Stimulated activated naive CD8-positive, alpha-beta T cell treated with anti-CD3 and anti-CD28 coated beads, Interleukin-15, Interleukin-2, amounts not matched to agents 100 ng/mL and 50 ng/mL, for 24 hours (primary cell): ENCODE measurements at regions not wholly inside any gene's neighbourhood (a gene's known extent, or its start where the extent isn't known, plus 50 kb on each side); places are given as distances from the start of the nearest gene placed in this dataset.

Source experiments
- H3K27ac Mint-ChIP-seq: one replicate; pipeline ENCODE4 v1.8.0; 2021; ENCODE audit warnings: mild to moderate bottlenecking, mixed read lengths
- H3K27me3 Mint-ChIP-seq: one replicate; pipeline ENCODE4 v1.8.0; 2021; ENCODE audit warnings: mixed read lengths
- H3K36me3 Mint-ChIP-seq: one replicate; pipeline ENCODE4 v1.8.0; 2021; ENCODE audit warnings: low read depth, mixed read lengths
- H3K4me1 Mint-ChIP-seq: one replicate; pipeline ENCODE4 v1.8.0; 2021; ENCODE audit warnings: low read depth, mixed read lengths
- H3K4me3 Mint-ChIP-seq: one replicate; pipeline ENCODE4 v1.8.0; 2021; ENCODE audit warnings: mild to moderate bottlenecking, mixed read lengths
- H3K9me3 Mint-ChIP-seq: one replicate; pipeline ENCODE4 v1.8.0; 2021; ENCODE audit warnings: mixed read lengths

GRCh38 chr14:73800970-73801515 is 50.6 kb upstream of the PTGR2 start:
- no peak overlapping the region for H3K27ac Mint-ChIP-seq
- no peak overlapping the region for H3K4me3 Mint-ChIP-seq
- no peaks in the 10 kb centered on the region for H3K9me3 Mint-ChIP-seq
- no peaks in the 10 kb centered on the region for H3K4me1 Mint-ChIP-seq
- H3K27me3 Mint-ChIP-seq = no peaks in the 10 kb centered on the region
- H3K36me3 Mint-ChIP-seq = no peaks in the 10 kb centered on the region

- H3K36me3 Mint-ChIP-seq = no peaks in the 10 kb centered on the region
- no peaks in the 10 kb centered on the region for H3K27me3 Mint-ChIP-seq
- no peak overlapping the region for H3K4me3 Mint-ChIP-seq
- no peaks in the 10 kb centered on the region for H3K4me1 Mint-ChIP-seq
- no peak overlapping the region for H3K27ac Mint-ChIP-seq
- no peaks in the 10 kb centered on the region for H3K9me3 Mint-ChIP-seq
Measured at GRCh38 chr14:73797543-73798265, 53.9 kb upstream of the PTGR2 start.

GRCh38 chr14:73796893-73797542 is 54.6 kb upstream of the PTGR2 start:
- Mint-ChIP-seq H3K27ac (no peak overlapping the region), H3K27me3 (no peaks in the 10 kb centered on the region), H3K36me3 (no peaks in the 10 kb centered on the region), H3K9me3 (no peaks in the 10 kb centered on the region), H3K4me3 (no peak overlapping the region), H3K4me1 (no peaks in the 10 kb centered on the region)

GRCh38 chr14:73796415-73796814 is 55.2 kb upstream of the PTGR2 start:
- no peaks in the 10 kb centered on the region for H3K9me3 Mint-ChIP-seq
- H3K36me3 Mint-ChIP-seq = no peaks in the 10 kb centered on the region
- H3K27me3 Mint-ChIP-seq = no peaks in the 10 kb centered on the region
- no peak overlapping the region for H3K4me3 Mint-ChIP-seq
- no peaks in the 10 kb centered on the region for H3K4me1 Mint-ChIP-seq
- H3K27ac Mint-ChIP-seq = no peak overlapping the region

GRCh38 chr14:73795974-73796373 is 55.7 kb upstream of the PTGR2 start:
- Mint-ChIP-seq H3K9me3 (no peaks in the 10 kb centered on the region), H3K36me3 (no peaks in the 10 kb centered on the region), H3K4me1 (no peaks in the 10 kb centered on the region), H3K27ac (no peak overlapping the region), H3K4me3 (no peak overlapping the region), H3K27me3 (no peaks in the 10 kb centered on the region)

- Mint-ChIP-seq H3K27me3 (no peaks in the 10 kb centered on the region), H3K4me3 (no peak overlapping the region), H3K36me3 (no peaks in the 10 kb centered on the region), H3K4me1 (no peaks in the 10 kb centered on the region), H3K9me3 (no peaks in the 10 kb centered on the region), H3K27ac (no peak overlapping the region)
Measured at GRCh38 chr14:73795466-73795865, 56.2 kb upstream of the PTGR2 start.

GRCh38 chr14:73794146-73794545 is 57.5 kb upstream of the PTGR2 start:
- Mint-ChIP-seq H3K9me3 (no peaks in the 10 kb centered on the region), H3K27ac (no peak overlapping the region), H3K36me3 (no peaks in the 10 kb centered on the region), H3K4me3 (no peak overlapping the region), H3K27me3 (no peaks in the 10 kb centered on the region), H3K4me1 (peaks cover 7% of the 10 kb centered on the region)

- no peak overlapping the region for H3K4me3 Mint-ChIP-seq
- H3K9me3 Mint-ChIP-seq = no peaks in the 10 kb centered on the region
- H3K27ac Mint-ChIP-seq = peak overlapping the region; percentile 18
Measured at GRCh38 chr14:73792481-73792880, 59.1 kb upstream of the PTGR2 start.

GRCh38 chr14:73789989-73790581 is 61.5 kb upstream of the PTGR2 start:
- Mint-ChIP-seq H3K27me3 (no peaks in the 10 kb centered on the region), H3K27ac (peak overlapping the region; percentile 18), H3K36me3 (no peaks in the 10 kb centered on the region), H3K4me1 (peaks cover 34% of the 10 kb centered on the region), H3K9me3 (no peaks in the 10 kb centered on the region), H3K4me3 (no peak overlapping the region)

More at GRCh38 chr14:73792481-73792880, 59.1 kb upstream of the PTGR2 start:
- Mint-ChIP-seq H3K27me3 (no peaks in the 10 kb centered on the region), H3K4me1 (peaks cover 24% of the 10 kb centered on the region), H3K36me3 (no peaks in the 10 kb centered on the region)

GRCh38 chr14:73788701-73789551 is 62.7 kb upstream of the PTGR2 start:
- H3K36me3 Mint-ChIP-seq = no peaks in the 10 kb centered on the region
- H3K4me1 Mint-ChIP-seq = peaks cover 46% of the 10 kb centered on the region
- no peaks in the 10 kb centered on the region for H3K27me3 Mint-ChIP-seq
- peak overlapping the region; percentile 100 for H3K27ac Mint-ChIP-seq
- H3K9me3 Mint-ChIP-seq = no peaks in the 10 kb centered on the region
- peak overlapping the region; percentile 96 for H3K4me3 Mint-ChIP-seq

- Mint-ChIP-seq H3K9me3 (no peaks in the 10 kb centered on the region), H3K36me3 (peaks cover 1% of the 10 kb centered on the region), H3K27ac (peak overlapping the region; percentile 100), H3K27me3 (no peaks in the 10 kb centered on the region), H3K4me3 (peak overlapping the region; percentile 96), H3K4me1 (peaks cover 53% of the 10 kb centered on the region)
Measured at GRCh38 chr14:73788317-73788598, 63.4 kb upstream of the PTGR2 start.

GRCh38 chr14:73787486-73788316 is 63.9 kb upstream of the PTGR2 start:
- H3K4me1 Mint-ChIP-seq = peaks cover 58% of the 10 kb centered on the region
- H3K36me3 Mint-ChIP-seq = peaks cover 5% of the 10 kb centered on the region
- no peaks in the 10 kb centered on the region for H3K9me3 Mint-ChIP-seq
- H3K27me3 Mint-ChIP-seq = no peaks in the 10 kb centered on the region
- peak overlapping the region; percentile 96 for H3K4me3 Mint-ChIP-seq
- H3K27ac Mint-ChIP-seq = peak overlapping the region; percentile 100

GRCh38 chr14:73786636-73787485 is 64.8 kb upstream of the PTGR2 start:
- Mint-ChIP-seq H3K9me3 (no peaks in the 10 kb centered on the region), H3K36me3 (peaks cover 5% of the 10 kb centered on the region), H3K27ac (peak overlapping the region; percentile 100), H3K27me3 (no peaks in the 10 kb centered on the region), H3K4me1 (peaks cover 62% of the 10 kb centered on the region), H3K4me3 (peak overlapping the region; percentile 96)
